Pancreas (tissue), 10 donors: ENCODE measurements at regions not wholly inside any gene's neighbourhood (a gene's known extent, or its start where the extent isn't known, plus 50 kb on each side); places are given as distances from the start of the nearest gene placed in this dataset.

Experiments
- ATAC-seq, 4 donors: fragments of 200-7000 bp; cut with Tn5 transposase; one replicate each; pipeline versions ENCODE4 v1.8.0 to v1.9.1; 2020; ENCODE audit warnings: mild to moderate bottlenecking in 4 of 4, moderate library complexity in 4 of 4
- DNase-seq, 6 donors: peaks; one replicate each; pipeline ENCODE4 v3.0.0-alpha.2; 2020
- FAIRE-seq: peaks from 2 replicates; lab custom pipeline; 2012; peaks lifted over from hg19 to GRCh38; lab: Jason Lieb, UNC
- H3K27ac ChIP-seq, 4 donors: fragments of 200-600 bp; sonication (generic); 1 replicate in 3 of 4; 2 replicates in 1 of 4; pipeline versions ENCODE4 v1.5.0 to v1.8.0; 2020
- H3K27me3 ChIP-seq, 4 donors: fragments of 200-600 bp; one replicate each; pipeline ENCODE4 v1.8.0; 2021
- H3K36me3 ChIP-seq, 3 donors: fragments of 200-600 bp; sonication (generic) in 1 of 3; one replicate each; pipeline versions ENCODE4 v1.5.0 to v1.8.0; 2020 to 2021
- H3K4me1 ChIP-seq, 3 donors: fragments of 200-600 bp; one replicate each; pipeline ENCODE4 v1.8.0; 2021
- H3K4me3 ChIP-seq, 4 donors: fragments of 200-600 bp; sonication (generic) in 2 of 4; one replicate each; pipeline versions ENCODE4 v1.5.0 to v1.8.0; 2020 to 2021
- H3K9me3 ChIP-seq, 4 donors: fragments of 200-600 bp; one replicate each; pipeline ENCODE4 v1.8.0; 2021
- WGBS, 2 donors: extraction: QIAGEN DNeasy Blood & Tissue Kit; methylation state at CpG; one replicate each; pipeline ENCODE4 v1.1.7; 2013; 5-methylcytosine and 5-hydroxymethylcytosine counted together
- intact Hi-C, 3 donors: fragments of 100-400 bp; cut with DNase I; formaldehyde crosslinking; loops; one replicate each; pipeline versions ENCODE4 v1.11.1 to v1.14.2; 2022
- TF ChIP-seq, protein P1 (sequence below), 4 donors: fragments of 200-600 bp; sonication (generic) in 3 of 4; IDR thresholded peaks; one replicate each; pipeline versions ENCODE4 v1.5.0 to v1.8.0; 2021; ENCODE audit warnings: antibody characterized with exemption in 4 of 4
- donor health status: healthy with polysubstance abuse.
- donor health status: DM: no; HTN: no; CAD: no; lungs with moderate emphysema.
- donor health status: DM: no; HTN: no; CAD: no.
- donor health status: control.
- donor health status: control.
- donor health status: Bipolar disorder and iron deficiency.
- donor health status: DM: yes; HTN: yes; CAD: no.
- donor health status: DM: no; HTN: no; CAD: no.
- donor health status: DM: no; HTN: no; CAD: no.
- donor health status: DM: yes; HTN: yes; CAD: no.

DNA sequence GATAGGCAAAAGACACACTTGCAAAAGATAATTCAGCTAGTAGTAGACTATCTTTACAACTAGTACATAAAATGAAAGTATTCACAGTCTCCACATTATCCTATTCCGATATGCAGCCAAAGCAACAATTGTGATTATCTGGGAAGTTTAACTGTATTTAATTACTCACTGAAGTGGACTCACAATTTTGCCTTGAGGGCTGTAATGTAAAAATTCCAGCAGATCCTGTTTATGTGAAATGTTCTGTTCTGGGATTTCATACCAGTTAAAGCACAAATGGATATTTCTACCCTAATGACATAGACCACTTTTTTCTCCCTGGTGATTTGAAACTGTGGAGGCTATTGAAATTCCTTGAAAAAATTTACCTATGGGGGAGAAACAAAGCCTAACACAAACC is 474.4 kb upstream of the EDIL3 start:
- no peaks in the 10 kb centered on the region for H3K36me3 ChIP-seq
- FAIRE-seq (no peak), ATAC-seq (no peak), DNase-seq (no peak)
- 71 to 89% methylated on average over 1 of the region's 1 CpG for WGBS, 2 donors
- no peaks in the 10 kb centered on the region for H3K9me3 ChIP-seq
- intact Hi-C loops = no loop called here
- TF ChIP-seq, protein P1, sequence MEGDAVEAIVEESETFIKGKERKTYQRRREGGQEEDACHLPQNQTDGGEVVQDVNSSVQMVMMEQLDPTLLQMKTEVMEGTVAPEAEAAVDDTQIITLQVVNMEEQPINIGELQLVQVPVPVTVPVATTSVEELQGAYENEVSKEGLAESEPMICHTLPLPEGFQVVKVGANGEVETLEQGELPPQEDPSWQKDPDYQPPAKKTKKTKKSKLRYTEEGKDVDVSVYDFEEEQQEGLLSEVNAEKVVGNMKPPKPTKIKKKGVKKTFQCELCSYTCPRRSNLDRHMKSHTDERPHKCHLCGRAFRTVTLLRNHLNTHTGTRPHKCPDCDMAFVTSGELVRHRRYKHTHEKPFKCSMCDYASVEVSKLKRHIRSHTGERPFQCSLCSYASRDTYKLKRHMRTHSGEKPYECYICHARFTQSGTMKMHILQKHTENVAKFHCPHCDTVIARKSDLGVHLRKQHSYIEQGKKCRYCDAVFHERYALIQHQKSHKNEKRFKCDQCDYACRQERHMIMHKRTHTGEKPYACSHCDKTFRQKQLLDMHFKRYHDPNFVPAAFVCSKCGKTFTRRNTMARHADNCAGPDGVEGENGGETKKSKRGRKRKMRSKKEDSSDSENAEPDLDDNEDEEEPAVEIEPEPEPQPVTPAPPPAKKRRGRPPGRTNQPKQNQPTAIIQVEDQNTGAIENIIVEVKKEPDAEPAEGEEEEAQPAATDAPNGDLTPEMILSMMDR (IDR thresholded peaks at IDR 0.05) = no peak
- no peaks in the 10 kb centered on the region for H3K4me1 ChIP-seq
- no peaks in the 10 kb centered on the region for H3K27me3 ChIP-seq
- no peak overlapping the region for H3K27ac ChIP-seq
- H3K4me3 ChIP-seq = no peak overlapping the region

DNA sequence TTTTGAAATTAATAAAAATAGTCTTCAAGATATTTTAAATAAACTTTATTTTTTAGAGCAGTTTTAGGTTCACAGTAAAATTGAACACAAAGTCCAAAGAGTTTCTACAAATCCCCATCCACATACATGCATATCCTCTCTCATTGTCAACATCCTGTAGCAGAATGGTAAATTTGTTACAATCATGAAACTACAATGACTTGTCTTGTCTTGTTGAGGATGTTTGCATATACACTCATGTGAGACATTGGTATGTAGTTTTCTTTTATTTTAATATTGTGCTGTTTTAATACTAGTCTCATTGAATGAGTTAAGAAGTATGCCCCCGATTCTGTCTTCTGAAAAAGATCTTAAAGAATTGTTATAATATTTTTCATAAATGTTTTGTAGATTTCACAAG is 447.0 kb upstream of the EDIL3 start:
- Histone ChIP-seq H3K36me3 (no peaks in the 10 kb centered on the region), H3K4me1 (no peaks in the 10 kb centered on the region), H3K9me3 (no peaks in the 10 kb centered on the region), H3K4me3 (no peak overlapping the region), H3K27me3 (no peaks in the 10 kb centered on the region), H3K27ac (no peak overlapping the region)
- TF ChIP-seq, protein P1 (IDR thresholded peaks at IDR 0.05) = no peak
- WGBS, 2 donors = 61 to 75% methylated on average over 1 of the region's 1 CpG
- FAIRE-seq (no peak), ATAC-seq (no peak), DNase-seq (no peak)
- intact Hi-C loops = no loop called here

DNA sequence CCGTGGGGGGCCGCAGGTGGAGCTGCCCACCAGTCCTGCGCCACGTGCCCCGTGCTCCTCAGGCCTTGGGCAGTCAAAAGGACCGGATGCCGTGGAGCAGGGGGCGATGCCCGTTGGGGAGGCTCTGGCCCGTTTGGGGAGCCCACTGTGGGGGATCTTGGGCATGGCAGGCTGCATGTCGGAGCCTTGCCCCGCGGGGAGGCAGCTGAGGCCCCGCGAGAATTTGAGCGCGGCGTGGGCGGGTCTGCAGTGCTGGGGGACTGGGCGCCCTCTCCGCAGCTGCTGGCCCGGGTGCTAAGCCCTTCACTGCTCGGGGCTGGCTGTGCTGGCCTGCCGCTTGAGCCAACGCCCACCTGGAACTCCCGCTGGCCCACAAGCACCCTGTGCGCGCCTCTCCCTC is 445.6 kb upstream of the EDIL3 start:
- ATAC-seq = no peak
- Histone ChIP-seq H3K27me3 (no peaks in the 10 kb centered on the region), H3K27ac (no peak overlapping the region), H3K4me1 (no peaks in the 10 kb centered on the region), H3K9me3 (no peaks in the 10 kb centered on the region), H3K4me3 (no peak overlapping the region), H3K36me3 (no peaks in the 10 kb centered on the region)
- DNase-seq = peak in 2 of 6 donors; percentile 48 to 60
- intact Hi-C loops = no loop called here
- TF ChIP-seq, protein P1 (IDR thresholded peaks at IDR 0.05) = no peak
- FAIRE-seq = no peak
- 84 to 93% methylated on average over 28 of the region's 28 CpGs for WGBS, 2 donors

DNA sequence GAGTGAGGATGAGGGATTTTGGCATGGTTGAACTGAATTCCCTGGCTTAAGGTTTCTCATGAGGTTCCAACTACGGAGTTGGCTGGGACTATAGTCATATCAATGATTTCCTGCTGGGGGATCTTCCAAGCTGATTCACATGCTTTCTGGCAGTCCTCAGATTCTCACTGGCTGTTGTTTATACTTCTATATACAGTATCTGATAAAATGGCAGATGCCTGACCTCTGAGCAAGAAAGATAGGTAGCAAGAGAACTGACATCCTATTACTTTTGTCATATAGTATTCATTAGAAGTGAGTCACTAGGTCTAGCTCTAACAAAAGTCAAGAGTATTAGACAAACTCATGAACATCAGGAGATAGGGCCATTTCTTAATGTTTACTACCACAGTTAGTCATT is 440.9 kb upstream of the EDIL3 start:
- Histone ChIP-seq H3K27me3 (no peaks in the 10 kb centered on the region), H3K4me3 (no peak overlapping the region), H3K36me3 (no peaks in the 10 kb centered on the region), H3K4me1 (no peaks in the 10 kb centered on the region), H3K27ac (no peak overlapping the region), H3K9me3 (no peaks in the 10 kb centered on the region)
- FAIRE-seq = no peak
- intact Hi-C loops = no loop called here
- 77 to 95% methylated on average over 1 of the region's 1 CpG for WGBS, 2 donors
- TF ChIP-seq, protein P1 (IDR thresholded peaks at IDR 0.05) = no peak
- DNase-seq = no peak
- ATAC-seq = no peak

DNA sequence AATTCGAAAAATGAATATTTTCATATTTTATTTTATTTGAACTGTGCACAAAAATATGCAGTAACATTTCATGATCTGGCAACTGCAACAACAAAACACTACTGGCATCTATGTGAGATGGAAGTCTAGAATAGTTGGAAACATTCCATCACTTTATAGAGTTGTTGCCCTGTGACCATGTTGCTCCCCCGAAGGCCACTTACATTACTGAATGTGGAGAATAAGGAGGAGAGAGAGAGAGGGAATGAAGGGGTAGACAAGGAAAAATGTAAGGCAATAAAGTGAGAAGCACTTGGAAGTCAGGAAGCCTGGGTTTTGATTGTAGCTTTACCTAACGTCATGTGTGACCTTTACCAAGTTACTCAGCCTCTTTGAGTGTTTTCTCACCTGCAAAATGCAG is 437.2 kb upstream of the EDIL3 start:
- DNase-seq (no peak), ATAC-seq (no peak), FAIRE-seq (no peak)
- no peak overlapping the region for H3K27ac ChIP-seq
- WGBS, 2 donors = 49 to 57% methylated on average over 3 of the region's 3 CpGs
- TF ChIP-seq, protein P1 (IDR thresholded peaks at IDR 0.05) = no peak
- H3K4me1 ChIP-seq = no peaks in the 10 kb centered on the region
- intact Hi-C loops = no loop called here
- no peak overlapping the region for H3K4me3 ChIP-seq
- H3K9me3 ChIP-seq = no peaks in the 10 kb centered on the region
- no peaks in the 10 kb centered on the region for H3K27me3 ChIP-seq
- H3K36me3 ChIP-seq = no peaks in the 10 kb centered on the region
